IPS-NIHi7 (cell line): ENCODE measurements at regions not wholly inside any gene's neighbourhood (a gene's known extent, or its start where the extent isn't known, plus 50 kb on each side); places are given as distances from the start of the nearest gene placed in this dataset.

ENCODE experiments used
- DNase-seq: peaks from one replicate; pipeline ENCODE4 v3.0.0; 2012; ENCODE audit warnings: mixed read lengths; ENCODE audit errors: extremely low spot score

GRCh38 chrX:68894513-68895340, 65.9 kb downstream of the EFNB1 start:
- peak; percentile 42 for DNase-seq

GRCh38 chrX:68894142-68894512, 65.3 kb downstream of the EFNB1 start:
- DNase-seq = no peak

GRCh38 chrX:68892651-68893050, 63.8 kb downstream of the EFNB1 start:
- DNase-seq = no peak

GRCh38 chrX:68892134-68892533, 63.3 kb downstream of the EFNB1 start:
- no peak for DNase-seq
